Loucy (cell line): ENCODE measurements at regions not wholly inside any gene's neighbourhood (a gene's known extent, or its start where the extent isn't known, plus 50 kb on each side); places are given as distances from the start of the nearest gene placed in this dataset.

Experiments
- CTCF ChIP-seq: fragments of 200-600 bp; sonication (generic); conservative IDR thresholded peaks from 2 replicates; pipeline ENCODE4 v1.5.1; 2014; ENCODE audit warnings: mild to moderate bottlenecking, antibody characterized with exemption, low read length
- EZH2phosphoT487 ChIP-seq: fragments of 200-600 bp; IDR thresholded peaks from 2 replicates; pipeline ENCODE4 v1.6.1; 2018; ENCODE audit warnings: antibody characterized with exemption, mild to moderate bottlenecking, moderate library complexity, borderline replicate concordance

- TF ChIP-seq CTCF (no peak), EZH2phosphoT487 (no peak)
Measured at GRCh38 chr4:114332119-114332518, 266.5 kb upstream of the UGT8 start.
